Endothelial cell of umbilical vein (primary cell): ENCODE measurements at regions not wholly inside any gene's neighbourhood (a gene's known extent, or its start where the extent isn't known, plus 50 kb on each side); places are given as distances from the start of the nearest gene placed in this dataset.

Experiments used
- BruUV-seq: library from RNA; stranded (reverse); fragments of 400-500 nt; replicated peaks from 2 replicates; lab custom pipeline; 2021; lab: Mats Ljungman, UMichigan
- CTCF ChIA-PET: fragments of 300-600, 350-600 bp; sonication (Branson Sonifier 250); formaldehyde crosslinking; loops from one replicate; lab custom pipeline; 2021; ENCODE audit warnings: antibody characterized with exemption, inconsistent platforms; lab: Charles Lee
- POLR2A ChIA-PET: fragments of 300-600, 350-600 bp; sonication (Branson Sonifier 250); formaldehyde crosslinking; loops from one replicate; lab custom pipeline; 2021; ENCODE audit warnings: antibody characterized with exemption, inconsistent platforms; lab: Charles Lee
- DNase-seq: peaks from one replicate; pipeline ENCODE4 v3.0.0-alpha.2; 2011; ENCODE audit warnings: low read depth, low spot score
- FAIRE-seq: peaks from 2 replicates; lab custom pipeline; 2011; peaks lifted over from hg19 to GRCh38; lab: Jason Lieb, UNC
- H2AFZ ChIP-seq: 2 replicates; pipeline ENCODE4 v1.6.0; 2012; ENCODE audit warnings: low read depth, low read length, control low read depth, inconsistent platforms
- H3K27ac ChIP-seq: 2 replicates; pipeline ENCODE4 v1.5.1; 2011; ENCODE audit warnings: low read depth, mild to moderate bottlenecking, control low read depth, low read length, moderate library complexity; ENCODE audit not compliant: insufficient read depth
- H3K27me3 ChIP-seq, 2 experiments: 2 replicates each; pipeline versions ENCODE4 v1.6.0 to v1.6.1; 2011; ENCODE audit warnings: low read length in 2 of 2, mixed read lengths in 1 of 2; ENCODE audit not compliant: control insufficient read depth in 2 of 2, insufficient read depth in 2 of 2
- H3K36me3 ChIP-seq, 2 experiments: 2 replicates in 1 of 2; 3 replicates in 1 of 2; pipeline ENCODE4 v1.5.1; 2011; ENCODE audit warnings: low read length in 2 of 2, mild to moderate bottlenecking in 1 of 2, moderate library complexity in 1 of 2; ENCODE audit not compliant: control insufficient read depth in 2 of 2, insufficient read depth in 2 of 2; ENCODE audit errors: extremely low read depth in 1 of 2
- H3K4me1 ChIP-seq: 3 replicates; pipeline ENCODE4 v1.5.1; 2011; ENCODE audit warnings: mild to moderate bottlenecking, low read length; ENCODE audit not compliant: control insufficient read depth, insufficient read depth; ENCODE audit errors: extremely low read depth
- H3K4me2 ChIP-seq: 2 replicates; pipeline ENCODE4 v1.6.1; 2011; ENCODE audit warnings: low read length, control low read depth, mixed read lengths; ENCODE audit not compliant: insufficient read depth
- H3K4me3 ChIP-seq, 3 experiments: fragments of 200-600 bp in 1 of 3; sonication (generic), shearing (Covaris generic) in 1 of 3; replicated peaks in 1 of 3; 2 replicates each; pipeline ENCODE4 v1.5.1; 2011 to 2016; ENCODE audit warnings: control low read depth in 3 of 3, low read length in 3 of 3, mild to moderate bottlenecking in 2 of 3, inconsistent platforms in 1 of 3, low read depth in 1 of 3, moderate library complexity in 1 of 3; ENCODE audit not compliant: insufficient read depth in 1 of 3
- H3K79me2 ChIP-seq: 2 replicates; pipeline ENCODE4 v1.6.0; 2012; ENCODE audit warnings: low read length, inconsistent platforms; ENCODE audit not compliant: control insufficient read depth, insufficient read depth
- H3K9ac ChIP-seq: replicated peaks from 2 replicates; pipeline ENCODE3; 2011; ENCODE audit warnings: low read length, control low read depth; ENCODE audit not compliant: insufficient read depth; ENCODE audit errors: extremely low read depth
- H3K9me1 ChIP-seq: replicated peaks from 3 replicates; pipeline ENCODE4 v1.6.0; 2011; ENCODE audit warnings: mild to moderate bottlenecking, low read length; ENCODE audit not compliant: control insufficient read depth, insufficient read depth; ENCODE audit errors: extremely low read depth
- H3K9me3 ChIP-seq: replicated peaks from 2 replicates; pipeline ENCODE4 v1.5.1; 2012; ENCODE audit warnings: low read length, inconsistent platforms; ENCODE audit not compliant: control insufficient read depth, insufficient read depth
- H4K20me1 ChIP-seq: replicated peaks from 2 replicates; pipeline ENCODE3; 2011; ENCODE audit warnings: mild to moderate bottlenecking, low read length; ENCODE audit not compliant: control insufficient read depth, insufficient read depth; ENCODE audit errors: extremely low read depth
- CTCF ChIP-seq, 2 donors: IDR thresholded peaks; 1 replicate in 1 of 2; 2 replicates in 1 of 2; pipeline ENCODE4 v1.5.1; 2011; ENCODE audit warnings: low read length in 2 of 2, mild to moderate bottlenecking in 2 of 2, moderate library complexity in 2 of 2, control low read depth in 1 of 2, inconsistent platforms in 1 of 2, low read depth in 1 of 2; ENCODE audit not compliant: insufficient read depth in 1 of 2; ENCODE audit errors: extremely low read depth in 1 of 2
- EZH2 ChIP-seq: IDR thresholded peaks from 2 replicates; pipeline ENCODE4 v1.6.1; 2012; ENCODE audit warnings: borderline replicate concordance, low read depth, mild to moderate bottlenecking, moderate library complexity, low read length, inconsistent platforms; ENCODE audit not compliant: severe bottlenecking
- FOS ChIP-seq: IDR thresholded peaks from 2 replicates; pipeline ENCODE4 v1.6.1; 2011; ENCODE audit warnings: mild to moderate bottlenecking, low read length, moderate library complexity, borderline replicate concordance; ENCODE audit not compliant: insufficient read depth
- GATA2 ChIP-seq: IDR thresholded peaks from 2 replicates; pipeline ENCODE4 v1.7.0; 2011; ENCODE audit warnings: low read depth, mild to moderate bottlenecking, moderate library complexity, mixed read lengths, low read length; ENCODE audit not compliant: insufficient read length, insufficient read depth
- JUN ChIP-seq: IDR thresholded peaks from 2 replicates; pipeline ENCODE4 v1.6.1; 2011; ENCODE audit warnings: borderline replicate concordance, low read depth; ENCODE audit not compliant: insufficient read length, insufficient read depth
- MAX ChIP-seq: IDR thresholded peaks from 2 replicates; pipeline ENCODE4 v1.6.1; 2011; ENCODE audit not compliant: insufficient read depth, insufficient read length
- MYC ChIP-seq: IDR thresholded peaks from one replicate; pipeline ENCODE4 v1.6.1; 2011; ENCODE audit warnings: mild to moderate bottlenecking, low read depth, low read length
- POLR2A ChIP-seq: IDR thresholded peaks from 2 replicates; pipeline ENCODE4 v1.6.1; 2012; ENCODE audit warnings: low read depth, mild to moderate bottlenecking, control low read depth, low read length
- POLR2AphosphoS5 ChIP-seq: IDR thresholded peaks from 2 replicates; pipeline ENCODE4 v1.6.1; 2012; ENCODE audit warnings: low read depth, mild to moderate bottlenecking, control low read depth, low read length, moderate library complexity; ENCODE audit not compliant: insufficient read depth
- dilution Hi-C: fragments of 300-500 bp; cut with MboI; formaldehyde crosslinking; loops from one replicate; pipeline ENCODE4 v1.15.0; 2019; ENCODE audit warnings: low sequenced_read_pairs; ENCODE audit not compliant: extremely low pct_ligation_motif_present
- intact Hi-C: fragments of 100-400 bp; cut with micrococcal nuclease; formaldehyde crosslinking; loops from one replicate; pipeline ENCODE4 v1.10.0; 2022

- POLR2A ChIA-PET = no interaction called here
- Histone ChIP-seq H3K4me2 (no peak overlapping the region), H3K9me1 (no peaks in the 10 kb centered on the region), H3K4me3 (no peak overlapping the region), H3K9me3 (no peaks in the 10 kb centered on the region), H3K9ac (no peak overlapping the region), H2AFZ (no peak overlapping the region), H3K27me3 (peaks cover 0 to 6% of the 10 kb centered on the region in 2 experiments), H3K27ac (no peak overlapping the region), H4K20me1 (no peaks in the 10 kb centered on the region), H3K36me3 (no peaks in the 10 kb centered on the region), H3K79me2 (no peaks in the 10 kb centered on the region), H3K4me1 (no peaks in the 10 kb centered on the region)
- CTCF ChIA-PET = no interaction called here
- no TSS peak for BruUV-seq
- no peak for TF ChIP-seq MAX
- TF ChIP-seq MYC = no peak
- TF ChIP-seq POLR2AphosphoS5 = no peak
- TF ChIP-seq GATA2 = no peak
- no peak for TF ChIP-seq JUN
- TF ChIP-seq FOS = no peak
- TF ChIP-seq CTCF (IDR thresholded peaks at IDR 0.05; ENCODE audit: extremely low read depth in 1 of 2, insufficient read depth in 1 of 2, low read depth in 1 of 2, low read length in 2 of 2) = no peak
- no peak for TF ChIP-seq POLR2A
- no peak for TF ChIP-seq EZH2
- DNase-seq (no peak), FAIRE-seq (no peak)
- intact Hi-C loops (no loop called here), dilution Hi-C loops (no loop called here)
These were observed 81.4 kb upstream of the TBC1D5 start for GRCh38 chr3:17823816-17824215.
